Fibroblast of upper back skin (primary cell): ENCODE measurements at regions not wholly inside any gene's neighbourhood (a gene's known extent, or its start where the extent isn't known, plus 50 kb on each side); places are given as distances from the start of the nearest gene placed in this dataset.
"Not testable (repeated sequence)": the region's sequence is repeated elsewhere in the genome, so short reads cannot be mapped to it uniquely, and the experiment has no call there.

Experiments used
- DNase-seq: peaks from one replicate; pipeline ENCODE4 v3.0.0-alpha.2; 2013

DNA sequence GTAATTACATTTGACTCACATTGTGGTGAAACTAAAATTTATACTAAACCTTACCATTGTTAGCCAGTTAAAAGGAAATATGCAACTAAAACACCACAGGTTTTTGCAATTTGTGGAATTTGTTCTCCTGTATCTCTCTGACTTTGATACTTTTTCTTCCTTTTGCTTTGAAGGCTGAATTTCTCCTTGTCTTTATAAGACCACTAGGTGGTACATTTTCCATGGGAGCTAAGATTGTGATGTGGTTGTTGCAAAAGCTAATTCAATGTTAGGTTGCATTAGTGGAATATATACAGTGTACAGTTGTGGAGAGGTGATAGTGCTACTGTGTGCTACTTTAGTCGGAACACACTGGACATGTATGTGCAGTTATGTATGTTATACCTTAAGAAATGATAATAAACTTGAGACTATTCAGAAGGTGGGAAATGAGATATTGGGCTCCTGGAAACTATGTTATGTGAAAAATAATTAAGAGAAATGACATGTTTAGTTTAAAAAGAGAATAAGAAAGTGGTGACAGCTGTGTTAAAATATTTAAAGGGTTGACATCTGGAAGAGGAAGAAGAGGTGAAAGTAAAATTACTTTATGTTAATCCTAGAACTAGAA lies 70.3 kb downstream of the ARL9 start:
- peak; percentile 52 for DNase-seq

DNA sequence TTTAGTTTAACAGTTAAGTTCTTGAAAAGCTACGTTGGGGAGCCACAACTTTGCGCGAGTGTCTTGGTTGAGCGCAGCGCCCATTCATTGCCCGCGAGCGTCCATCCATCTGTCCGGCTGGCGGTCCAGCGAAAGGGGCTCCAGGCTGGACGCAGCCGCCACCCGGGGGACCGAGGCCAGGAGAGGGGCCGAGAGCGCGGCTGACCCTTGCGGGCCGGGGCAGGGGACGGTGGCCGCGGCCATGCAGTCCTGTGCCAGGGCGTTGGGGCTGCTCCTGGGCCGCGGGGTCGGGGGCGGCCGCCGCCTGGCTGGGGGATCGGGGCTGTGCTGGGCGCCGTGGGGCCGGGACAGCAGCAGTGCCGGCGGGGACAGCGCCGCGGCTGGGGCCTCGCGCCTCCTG lies 86.8 kb downstream of the ARL9 start:
- not testable (repeated sequence) for DNase-seq
